OCI-LY1 (cell line): ENCODE measurements at regions not wholly inside any gene's neighbourhood (a gene's known extent, or its start where the extent isn't known, plus 50 kb on each side); places are given as distances from the start of the nearest gene placed in this dataset.
"Not testable (repeated sequence)": the region's sequence is repeated elsewhere in the genome, so short reads cannot be mapped to it uniquely, and the experiment has no call there.

ENCODE experiments used
- H2AFZ ChIP-seq: fragments of 200-600 bp; sonication (generic), shearing (Covaris generic); 2 replicates; pipeline ENCODE4 v1.6.0; 2014; ENCODE audit warnings: antibody characterized with exemption, mild to moderate bottlenecking, low read length
- H3F3A ChIP-seq: fragments of 200-600 bp; sonication (generic), shearing (Covaris generic); 2 replicates; pipeline ENCODE4 v1.6.0; 2014; ENCODE audit warnings: mild to moderate bottlenecking, antibody characterized with exemption, low read length, moderate library complexity; ENCODE audit not compliant: insufficient read depth
- H3K27ac ChIP-seq: fragments of 200-600 bp; sonication (generic); 2 replicates; pipeline ENCODE4 v1.5.1; 2014; ENCODE audit warnings: low read length, mixed run types, mild to moderate bottlenecking, low read depth; ENCODE audit not compliant: poor library complexity, severe bottlenecking
- H3K27me3 ChIP-seq: fragments of 200-600 bp; sonication (generic); 2 replicates; pipeline ENCODE4 v1.6.0; 2014; ENCODE audit warnings: antibody characterized with exemption, mild to moderate bottlenecking, low read length, moderate library complexity; ENCODE audit not compliant: insufficient read depth
- H3K36me3 ChIP-seq: fragments of 200-600 bp; sonication (generic); 2 replicates; pipeline ENCODE4 v1.6.1; 2014; ENCODE audit warnings: mild to moderate bottlenecking, antibody characterized with exemption, low read length, moderate library complexity, mixed read lengths; ENCODE audit not compliant: insufficient read depth
- H3K4me1 ChIP-seq: fragments of 200-600 bp; sonication (generic); 2 replicates; pipeline ENCODE4 v1.5.1; 2014; ENCODE audit warnings: mild to moderate bottlenecking, low read length, moderate library complexity; ENCODE audit not compliant: insufficient read depth, severe bottlenecking
- H3K4me2 ChIP-seq: fragments of 200-600 bp; sonication (generic), shearing (Covaris generic); 2 replicates; pipeline ENCODE4 v1.6.1; 2014; ENCODE audit warnings: low read length
- H3K4me3 ChIP-seq: fragments of 200-600 bp; sonication (generic); 2 replicates; pipeline ENCODE4 v1.5.1; 2014; ENCODE audit warnings: low read length, low read depth, mild to moderate bottlenecking, mixed read lengths; ENCODE audit not compliant: poor library complexity, severe bottlenecking
- H3K79me2 ChIP-seq: fragments of 200-600 bp; shearing (Covaris generic); 2 replicates; pipeline ENCODE4 v1.6.1; 2016; ENCODE audit warnings: mixed run types, low read length, mixed read lengths; ENCODE audit not compliant: insufficient read depth
- H3K9ac ChIP-seq: fragments of 200-600 bp; sonication (generic), shearing (Covaris generic); 2 replicates; pipeline ENCODE4 v1.6.1; 2014; ENCODE audit warnings: mild to moderate bottlenecking, low read length, mixed read lengths
- H3K9me2 ChIP-seq: fragments of 200-600 bp; sonication (generic), shearing (Covaris generic); 2 replicates; pipeline ENCODE4 v1.6.1; 2014; ENCODE audit warnings: low read depth, mild to moderate bottlenecking, low read length, mixed read lengths
- H3K9me3 ChIP-seq: fragments of 200-600 bp; shearing (Covaris generic); 2 replicates; pipeline ENCODE4 v1.6.1; 2014; ENCODE audit warnings: low read length, mixed read lengths
- H4K20me1 ChIP-seq: fragments of 200-600 bp; sonication (generic), shearing (Covaris generic); 2 replicates; pipeline ENCODE4 v1.6.0; 2016; ENCODE audit warnings: mild to moderate bottlenecking, low read length; ENCODE audit not compliant: insufficient read depth
- CTCF ChIP-seq: fragments of 200-600 bp; sonication (generic), shearing (Covaris generic); IDR thresholded peaks from 2 replicates; pipeline ENCODE4 v1.5.1; 2017; ENCODE audit warnings: mild to moderate bottlenecking, antibody characterized with exemption, low read length, moderate library complexity, mixed read lengths
- EZH2 ChIP-seq: fragments of 200-600 bp; sonication (generic), shearing (Covaris generic); IDR thresholded peaks from 2 replicates; pipeline ENCODE4 v1.8.0; 2017; ENCODE audit warnings: borderline replicate concordance, mixed run types, mild to moderate bottlenecking, antibody characterized with exemption, low read length, moderate library complexity, mixed read lengths

- H3K4me3 ChIP-seq = no peak overlapping the region
- no peak overlapping the region for H3K9ac ChIP-seq
- no peaks in the 10 kb centered on the region for H3K79me2 ChIP-seq
- peaks cover 10% of the 10 kb centered on the region for H3K4me1 ChIP-seq
- no peaks in the 10 kb centered on the region for H3K27me3 ChIP-seq
- TF ChIP-seq EZH2 = no peak
- TF ChIP-seq CTCF = no peak
- no peak overlapping the region for H2AFZ ChIP-seq
- H3K9me3 ChIP-seq = no peaks in the 10 kb centered on the region
- H3K4me2 ChIP-seq = no peak overlapping the region
- H3K36me3 ChIP-seq = no peaks in the 10 kb centered on the region
- H3F3A ChIP-seq = no peaks in the 10 kb centered on the region
- no peaks in the 10 kb centered on the region for H3K9me2 ChIP-seq
- no peaks in the 10 kb centered on the region for H4K20me1 ChIP-seq
- H3K27ac ChIP-seq = no peak overlapping the region
Measured at GRCh38 chr13:33355201-33355895, 69.8 kb upstream of the STARD13 start.

GRCh38 chr13:33358076-33358475 is 72.5 kb upstream of the STARD13 start:
- H3K9me2 ChIP-seq, H3K9me3 ChIP-seq, H3K79me2 ChIP-seq, H3K4me2 ChIP-seq, H3K27ac ChIP-seq, H3K4me3 ChIP-seq, H3K9ac ChIP-seq, H2AFZ ChIP-seq, H3K4me1 ChIP-seq, H3K27me3 ChIP-seq, H3K36me3 ChIP-seq, H4K20me1 ChIP-seq, H3F3A ChIP-seq: not testable (repeated sequence)

- Histone ChIP-seq H3K4me2 (no peak overlapping the region), H3F3A (no peaks in the 10 kb centered on the region), H3K27me3 (no peaks in the 10 kb centered on the region), H3K9me2 (no peaks in the 10 kb centered on the region), H4K20me1 (no peaks in the 10 kb centered on the region), H3K9ac (no peak overlapping the region), H3K36me3 (no peaks in the 10 kb centered on the region), H3K4me1 (peaks cover 2% of the 10 kb centered on the region), H2AFZ (no peak overlapping the region), H3K9me3 (no peaks in the 10 kb centered on the region), H3K27ac (no peak overlapping the region), H3K79me2 (no peaks in the 10 kb centered on the region), H3K4me3 (no peak overlapping the region)
- TF ChIP-seq CTCF = no peak
- no peak for TF ChIP-seq EZH2
Measured at GRCh38 chr13:33362986-33363727, 77.6 kb upstream of the STARD13 start.

- Histone ChIP-seq H3K27ac (no peak overlapping the region), H3K4me3 (no peak overlapping the region), H3K27me3 (no peaks in the 10 kb centered on the region), H3K9me2 (no peaks in the 10 kb centered on the region), H3K36me3 (no peaks in the 10 kb centered on the region), H3F3A (no peaks in the 10 kb centered on the region), H2AFZ (no peak overlapping the region), H3K79me2 (no peaks in the 10 kb centered on the region), H3K9ac (no peak overlapping the region), H3K9me3 (no peaks in the 10 kb centered on the region), H3K4me2 (no peak overlapping the region), H4K20me1 (no peaks in the 10 kb centered on the region), H3K4me1 (peaks cover 4% of the 10 kb centered on the region)
- TF ChIP-seq CTCF = no peak
- TF ChIP-seq EZH2 = no peak
Measured at GRCh38 chr13:33364192-33364591, 78.6 kb upstream of the STARD13 start.
